ENCODE measurements at regions not wholly inside any gene's neighbourhood (a gene's known extent, or its start where the extent isn't known, plus 50 kb on each side); places are given as distances from the start of the nearest gene placed in this dataset.

DNA sequence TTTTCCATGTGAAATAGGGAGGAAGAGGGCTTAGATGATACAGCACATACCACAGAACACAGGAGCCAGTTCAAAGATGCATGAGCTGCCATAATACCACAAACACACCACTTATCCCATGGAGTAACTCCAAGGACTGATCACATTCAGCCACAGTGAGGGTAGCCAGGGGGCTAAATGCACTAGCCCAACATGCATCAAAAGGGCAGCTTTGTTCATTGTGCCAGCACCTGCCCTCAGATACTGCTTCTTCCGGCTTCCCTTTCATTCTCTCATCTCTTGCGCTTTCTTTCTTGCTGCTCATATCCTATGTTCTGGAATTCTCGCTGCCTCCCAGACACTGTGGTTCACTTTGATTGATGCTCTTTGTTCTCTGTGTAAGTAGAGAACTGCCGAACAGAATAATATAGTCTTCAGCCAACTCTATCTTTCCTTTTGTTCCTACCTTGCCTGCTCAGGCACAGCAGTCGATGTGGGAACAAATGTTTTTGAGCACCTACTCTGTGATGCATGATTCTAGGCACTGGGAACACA is 50.0 kb upstream of the SYT6 start:
- Histone ChIP-seq H3K9me3 (ENCODE audit: low read length) (no peaks in the 10 kb centered on the region), H3K4me3 (ENCODE audit: low read length) (no peak overlapping the region), H3K4me1 (ENCODE audit: insufficient read depth, low read length) (no peaks in the 10 kb centered on the region), H3K36me3 (ENCODE audit: insufficient read depth, low read length) (no peaks in the 10 kb centered on the region), H2AFZ (ENCODE audit: low read depth, low read length) (no peak overlapping the region), H3K27me3 (ENCODE audit: insufficient read depth, low read length) (no peaks in the 10 kb centered on the region)

Data from neuron (in vitro differentiated cells).